OCI-LY7 (cell line): ENCODE measurements at regions not wholly inside any gene's neighbourhood (a gene's known extent, or its start where the extent isn't known, plus 50 kb on each side); places are given as distances from the start of the nearest gene placed in this dataset.

Experiments used
- BruUV-seq: library from RNA; stranded (reverse); fragments of 400-500 nt; replicated peaks from 2 replicates; lab custom pipeline; 2021; lab: Mats Ljungman, UMichigan
- CTCF ChIA-PET: fragments of 300-600 bp; sonication (Branson Sonifier 250); formaldehyde crosslinking; loops from one replicate; lab custom pipeline; 2022; ENCODE audit warnings: antibody characterized with exemption; ENCODE audit not compliant: unreplicated experiment; lab: Charles Lee
- POLR2A ChIA-PET: fragments of 300-600 bp; sonication (Branson Sonifier 250); formaldehyde crosslinking; loops from one replicate; lab custom pipeline; 2022; ENCODE audit warnings: antibody characterized with exemption; lab: Charles Lee
- DNase-seq: peaks from one replicate; pipeline ENCODE4 v3.0.0-alpha.2; 2015; ENCODE audit warnings: low spot score
- H2AFZ ChIP-seq: fragments of 200-600 bp; sonication (generic), shearing (Covaris generic); 2 replicates; pipeline ENCODE4 v1.6.1; 2014; ENCODE audit warnings: mild to moderate bottlenecking, antibody characterized with exemption, low read length, moderate library complexity
- H3K27ac ChIP-seq: fragments of 200-600 bp; sonication (generic); 2 replicates; pipeline ENCODE4 v1.5.1; 2014; ENCODE audit warnings: mixed run types, low read depth, mild to moderate bottlenecking, moderate library complexity, low read length, inconsistent platforms; ENCODE audit not compliant: poor library complexity, severe bottlenecking
- H3K36me3 ChIP-seq: fragments of 200-600 bp; sonication (generic); 2 replicates; pipeline ENCODE4 v1.6.1; 2014; ENCODE audit warnings: mild to moderate bottlenecking, antibody characterized with exemption, low read length, moderate library complexity, mixed read lengths; ENCODE audit not compliant: insufficient read depth
- H3K4me1 ChIP-seq: fragments of 200-600 bp; sonication (generic); 2 replicates; pipeline ENCODE4 v1.5.1; 2014; ENCODE audit warnings: mild to moderate bottlenecking, low read length; ENCODE audit not compliant: insufficient read depth, poor library complexity, severe bottlenecking
- H3K4me2 ChIP-seq: fragments of 200-600 bp; sonication (generic); 2 replicates; pipeline ENCODE4 v1.6.1; 2014; ENCODE audit warnings: mild to moderate bottlenecking, low read length
- H3K4me3 ChIP-seq: fragments of 200-600 bp; sonication (generic); 2 replicates; pipeline ENCODE4 v1.5.1; 2014; ENCODE audit warnings: mild to moderate bottlenecking, low read depth, low read length; ENCODE audit not compliant: poor library complexity, severe bottlenecking
- H3K79me2 ChIP-seq: fragments of 200-600 bp; sonication (generic); 2 replicates; pipeline ENCODE4 v1.6.1; 2016; ENCODE audit warnings: low read depth, mild to moderate bottlenecking, low read length, moderate library complexity, mixed read lengths; ENCODE audit not compliant: insufficient read depth
- H3K9me2 ChIP-seq: fragments of 200-600 bp; sonication (generic); 2 replicates; pipeline ENCODE4 v1.6.1; 2016; ENCODE audit warnings: mild to moderate bottlenecking, low read length, mixed read lengths; ENCODE audit not compliant: insufficient read depth
- H3K9me3 ChIP-seq: fragments of 200-600 bp; sonication (generic); 2 replicates; pipeline ENCODE4 v1.6.1; 2014; ENCODE audit warnings: mild to moderate bottlenecking, mixed run types, low read length, mixed read lengths
- H4K20me1 ChIP-seq: fragments of 200-600 bp; sonication (generic); 2 replicates; pipeline ENCODE4 v1.6.1; 2014; ENCODE audit warnings: mild to moderate bottlenecking, antibody characterized with exemption, low read length, moderate library complexity, mixed read lengths; ENCODE audit not compliant: insufficient read depth
- CTCF ChIP-seq: fragments of 200-600 bp; sonication (generic); conservative IDR thresholded peaks from 2 replicates; pipeline ENCODE4 v1.5.1; 2014; ENCODE audit warnings: mild to moderate bottlenecking, antibody characterized with exemption, low read length, moderate library complexity, mixed read lengths
- EZH2phosphoT487 ChIP-seq: fragments of 200-600 bp; sonication (generic); IDR thresholded peaks from 2 replicates; pipeline ENCODE4 v1.6.1; 2018; ENCODE audit warnings: low read depth, borderline replicate concordance, mild to moderate bottlenecking, mixed run types, antibody characterized with exemption, low read length, moderate library complexity, mixed read lengths
- intact Hi-C: fragments of 100-400 bp; cut with micrococcal nuclease; formaldehyde crosslinking; loops from one replicate; pipeline ENCODE4 v1.10.0; 2022; ENCODE audit not compliant: unreplicated experiment

DNA sequence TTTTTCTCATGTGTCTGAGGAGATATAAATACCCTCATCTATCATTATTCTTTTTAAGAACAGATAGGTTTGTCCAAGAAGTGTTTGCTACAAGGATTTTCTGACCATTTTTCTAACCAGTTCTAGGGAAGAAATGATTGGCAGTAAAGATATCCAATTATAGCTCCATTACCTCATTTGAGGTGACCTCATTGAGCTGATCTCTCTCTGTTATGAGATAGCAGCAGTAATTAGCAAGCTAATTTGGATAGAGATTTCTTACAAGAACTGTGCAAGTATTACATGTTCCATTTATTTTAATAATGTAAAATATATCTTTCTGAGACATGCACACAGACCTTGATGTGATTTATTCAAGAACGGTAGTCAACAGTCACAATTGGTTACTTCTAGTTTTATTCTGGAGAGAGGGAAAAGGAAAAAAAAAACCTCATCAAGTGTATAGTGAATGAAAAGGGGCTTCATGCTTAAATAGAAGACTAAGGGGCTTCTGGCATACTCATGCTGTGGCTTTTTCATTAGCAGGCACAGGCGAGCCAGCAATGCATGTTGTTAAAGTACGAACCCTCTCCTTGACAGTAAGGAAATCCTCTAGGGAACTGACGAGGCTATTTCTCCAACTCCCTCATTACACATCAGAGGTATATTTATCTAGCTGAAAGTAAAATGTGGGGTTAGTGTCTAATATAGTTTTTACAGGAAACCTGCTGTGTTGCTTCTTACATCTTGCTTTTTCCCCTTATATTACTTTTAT lies 127.3 kb downstream of the NUDT12 start:
- Histone ChIP-seq H3K9me2 (no peaks in the 10 kb centered on the region), H3K4me1 (no peaks in the 10 kb centered on the region), H3K9me3 (no peaks in the 10 kb centered on the region), H3K36me3 (no peaks in the 10 kb centered on the region), H3K79me2 (no peaks in the 10 kb centered on the region), H2AFZ (no peak overlapping the region), H3K4me3 (no peak overlapping the region), H3K27ac (no peak overlapping the region), H4K20me1 (no peaks in the 10 kb centered on the region), H3K4me2 (no peak overlapping the region)
- POLR2A ChIA-PET, result interaction anchor here (0.7 to 1.0 kb wide), 3 partner anchors 65 to 633 kb away, joined by 3 read pairs; no protein-coding TSS in a partner anchor
- TF ChIP-seq CTCF (no peak), EZH2phosphoT487 (no peak)
- DNase-seq, result no peak
- CTCF ChIA-PET, result no interaction called here
- no TSS peak for BruUV-seq
- intact Hi-C loops, result no loop called here

GRCh38 chr5:103434057-103434456 lies 128.5 kb downstream of the NUDT12 start:
- ChIA-PET POLR2A (no interaction called here), CTCF (no interaction called here)
- Histone ChIP-seq H3K4me3 (no peak overlapping the region), H4K20me1 (no peaks in the 10 kb centered on the region), H3K27ac (no peak overlapping the region), H3K9me2 (no peaks in the 10 kb centered on the region), H2AFZ (no peak overlapping the region), H3K4me2 (no peak overlapping the region), H3K79me2 (no peaks in the 10 kb centered on the region), H3K9me3 (no peaks in the 10 kb centered on the region), H3K36me3 (no peaks in the 10 kb centered on the region), H3K4me1 (no peaks in the 10 kb centered on the region)
- DNase-seq, result no peak
- intact Hi-C loops, result no loop called here
- no peak for TF ChIP-seq CTCF
- TF ChIP-seq EZH2phosphoT487, result no peak
- no TSS peak for BruUV-seq

DNA sequence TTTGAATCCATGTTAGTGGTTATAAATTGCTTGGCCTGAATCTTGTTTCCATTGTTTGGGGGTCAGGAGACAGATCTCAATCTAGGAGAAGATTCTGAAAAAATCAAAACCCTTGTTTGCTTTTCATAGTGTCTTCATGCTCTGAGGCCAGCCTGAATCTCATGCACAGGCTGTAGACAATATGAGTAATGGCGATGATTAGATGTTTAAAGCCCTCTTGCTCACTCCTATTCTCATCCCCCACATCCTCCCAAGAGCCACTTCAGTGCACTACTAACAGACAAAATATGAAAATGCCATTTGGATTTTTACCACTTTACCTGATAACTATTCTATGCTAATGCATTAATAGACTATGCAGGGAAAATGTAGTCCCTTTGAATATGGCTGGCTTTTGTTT lies 129.4 kb downstream of the NUDT12 start:
- H3K27ac ChIP-seq, result no peak overlapping the region
- H2AFZ ChIP-seq, result no peak overlapping the region
- no peaks in the 10 kb centered on the region for H3K9me3 ChIP-seq
- DNase-seq, result no peak
- ChIA-PET POLR2A (no interaction called here), CTCF (no interaction called here)
- no peak overlapping the region for H3K4me2 ChIP-seq
- no peak overlapping the region for H3K4me3 ChIP-seq
- intact Hi-C loops, result no loop called here
- BruUV-seq, result no TSS peak
- no peaks in the 10 kb centered on the region for H3K79me2 ChIP-seq
- H3K9me2 ChIP-seq, result no peaks in the 10 kb centered on the region
- H4K20me1 ChIP-seq, result no peaks in the 10 kb centered on the region
- H3K36me3 ChIP-seq, result no peaks in the 10 kb centered on the region
- TF ChIP-seq EZH2phosphoT487 (no peak), CTCF (no peak)
- no peaks in the 10 kb centered on the region for H3K4me1 ChIP-seq
